DOHH2 (cell line): ENCODE measurements at regions not wholly inside any gene's neighbourhood (a gene's known extent, or its start where the extent isn't known, plus 50 kb on each side); places are given as distances from the start of the nearest gene placed in this dataset.
"Not testable (repeated sequence)": the region's sequence is repeated elsewhere in the genome, so short reads cannot be mapped to it uniquely, and the experiment has no call there.

Experiments
- EZH2phosphoT487 ChIP-seq: fragments of 200-600 bp; sonication (generic); IDR thresholded peaks from 2 replicates; pipeline ENCODE4 v1.6.1; 2017; ENCODE audit warnings: borderline replicate concordance, mild to moderate bottlenecking, antibody characterized with exemption, low read length, moderate library complexity, mixed read lengths
- TF ChIP-seq, protein P1 (sequence below): fragments of 200-600 bp; sonication (generic); IDR thresholded peaks from one replicate; pipeline ENCODE4 v1.5.1; 2014; ENCODE audit warnings: antibody characterized with exemption, mild to moderate bottlenecking, low read depth, low read length; ENCODE audit not compliant: poor library complexity, severe bottlenecking

DNA sequence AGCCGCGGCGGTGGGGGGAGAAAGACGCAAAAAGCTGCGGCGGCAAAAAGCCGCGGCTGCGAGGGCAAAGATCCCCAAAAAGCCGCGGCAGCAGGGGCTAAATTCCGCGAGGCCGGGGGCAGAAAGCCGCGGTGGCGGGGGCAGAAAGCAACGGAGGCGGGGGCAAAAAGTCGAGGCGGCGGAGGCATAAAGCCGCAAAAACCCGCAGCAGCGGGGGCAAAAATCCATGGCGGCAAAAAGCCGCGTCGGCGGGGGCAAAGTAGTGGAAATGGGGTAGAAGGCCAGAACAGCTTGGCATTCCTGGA lies 1669.2 kb downstream of the RPIA start:
- TF ChIP-seq, protein P1, sequence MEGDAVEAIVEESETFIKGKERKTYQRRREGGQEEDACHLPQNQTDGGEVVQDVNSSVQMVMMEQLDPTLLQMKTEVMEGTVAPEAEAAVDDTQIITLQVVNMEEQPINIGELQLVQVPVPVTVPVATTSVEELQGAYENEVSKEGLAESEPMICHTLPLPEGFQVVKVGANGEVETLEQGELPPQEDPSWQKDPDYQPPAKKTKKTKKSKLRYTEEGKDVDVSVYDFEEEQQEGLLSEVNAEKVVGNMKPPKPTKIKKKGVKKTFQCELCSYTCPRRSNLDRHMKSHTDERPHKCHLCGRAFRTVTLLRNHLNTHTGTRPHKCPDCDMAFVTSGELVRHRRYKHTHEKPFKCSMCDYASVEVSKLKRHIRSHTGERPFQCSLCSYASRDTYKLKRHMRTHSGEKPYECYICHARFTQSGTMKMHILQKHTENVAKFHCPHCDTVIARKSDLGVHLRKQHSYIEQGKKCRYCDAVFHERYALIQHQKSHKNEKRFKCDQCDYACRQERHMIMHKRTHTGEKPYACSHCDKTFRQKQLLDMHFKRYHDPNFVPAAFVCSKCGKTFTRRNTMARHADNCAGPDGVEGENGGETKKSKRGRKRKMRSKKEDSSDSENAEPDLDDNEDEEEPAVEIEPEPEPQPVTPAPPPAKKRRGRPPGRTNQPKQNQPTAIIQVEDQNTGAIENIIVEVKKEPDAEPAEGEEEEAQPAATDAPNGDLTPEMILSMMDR: not testable (repeated sequence)
- TF ChIP-seq EZH2phosphoT487: not testable (repeated sequence)
